ENCODE measurements at regions not wholly inside any gene's neighbourhood (a gene's known extent, or its start where the extent isn't known, plus 50 kb on each side); places are given as distances from the start of the nearest gene placed in this dataset.

DNA sequence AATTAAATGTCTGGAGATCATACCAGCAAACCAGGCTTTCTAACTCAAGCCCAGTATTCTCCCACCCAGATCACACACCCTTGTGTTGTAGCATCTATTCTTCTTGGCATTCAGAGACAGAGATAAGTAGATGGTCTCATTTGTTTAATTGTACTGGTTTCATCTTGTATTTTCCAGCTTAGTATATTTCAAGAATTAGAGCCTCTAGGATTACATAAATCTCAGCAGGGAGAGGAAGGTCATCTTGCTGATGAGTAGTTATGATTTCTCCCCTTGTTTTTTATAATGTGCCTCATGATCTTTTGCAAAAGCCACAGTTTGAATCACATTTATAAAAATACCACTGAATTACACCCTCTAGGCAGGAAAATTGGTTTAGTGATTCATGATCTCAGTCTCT, 106.6 kb upstream of the NRSN1 start:
- ChIA-PET CTCF (no interaction called here), POLR2A (no interaction called here)
- H3K4me3 ChIP-seq (ENCODE audit: low read depth, low read length): no peak overlapping the region
- TF ChIP-seq, protein P1, sequence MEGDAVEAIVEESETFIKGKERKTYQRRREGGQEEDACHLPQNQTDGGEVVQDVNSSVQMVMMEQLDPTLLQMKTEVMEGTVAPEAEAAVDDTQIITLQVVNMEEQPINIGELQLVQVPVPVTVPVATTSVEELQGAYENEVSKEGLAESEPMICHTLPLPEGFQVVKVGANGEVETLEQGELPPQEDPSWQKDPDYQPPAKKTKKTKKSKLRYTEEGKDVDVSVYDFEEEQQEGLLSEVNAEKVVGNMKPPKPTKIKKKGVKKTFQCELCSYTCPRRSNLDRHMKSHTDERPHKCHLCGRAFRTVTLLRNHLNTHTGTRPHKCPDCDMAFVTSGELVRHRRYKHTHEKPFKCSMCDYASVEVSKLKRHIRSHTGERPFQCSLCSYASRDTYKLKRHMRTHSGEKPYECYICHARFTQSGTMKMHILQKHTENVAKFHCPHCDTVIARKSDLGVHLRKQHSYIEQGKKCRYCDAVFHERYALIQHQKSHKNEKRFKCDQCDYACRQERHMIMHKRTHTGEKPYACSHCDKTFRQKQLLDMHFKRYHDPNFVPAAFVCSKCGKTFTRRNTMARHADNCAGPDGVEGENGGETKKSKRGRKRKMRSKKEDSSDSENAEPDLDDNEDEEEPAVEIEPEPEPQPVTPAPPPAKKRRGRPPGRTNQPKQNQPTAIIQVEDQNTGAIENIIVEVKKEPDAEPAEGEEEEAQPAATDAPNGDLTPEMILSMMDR (IDR thresholded peaks at IDR 0.05; ENCODE audit: insufficient read depth, low read length, missing control alignments): no peak
- no peak for DNase-seq (ENCODE audit: low read depth, low spot score)

DNA sequence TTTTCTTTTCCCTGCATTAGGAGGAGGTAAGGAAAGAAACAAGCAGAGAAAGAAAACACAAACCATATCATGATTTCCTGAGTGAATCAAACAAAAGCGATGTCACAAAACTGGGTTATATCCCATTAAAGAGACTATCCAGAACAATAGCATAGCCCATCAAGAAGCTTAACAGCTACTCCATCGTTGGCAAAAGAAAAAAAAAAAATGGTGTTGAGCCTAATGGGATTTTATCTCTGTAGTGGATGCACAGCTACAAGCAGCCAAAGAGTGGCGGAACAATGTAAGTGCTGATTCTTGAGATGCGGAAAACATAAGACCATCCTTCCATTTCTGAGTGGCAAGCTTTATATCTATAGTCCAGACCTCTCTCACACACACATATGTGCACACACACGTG, 106.2 kb upstream of the NRSN1 start:
- H3K4me3 ChIP-seq (ENCODE audit: low read depth, low read length): no peak overlapping the region
- POLR2A ChIA-PET: no interaction called here
- TF ChIP-seq, protein P1 (IDR thresholded peaks at IDR 0.05; ENCODE audit: insufficient read depth, low read length, missing control alignments): no peak
- CTCF ChIA-PET: no interaction called here
- DNase-seq (ENCODE audit: low read depth, low spot score): no peak

DNA sequence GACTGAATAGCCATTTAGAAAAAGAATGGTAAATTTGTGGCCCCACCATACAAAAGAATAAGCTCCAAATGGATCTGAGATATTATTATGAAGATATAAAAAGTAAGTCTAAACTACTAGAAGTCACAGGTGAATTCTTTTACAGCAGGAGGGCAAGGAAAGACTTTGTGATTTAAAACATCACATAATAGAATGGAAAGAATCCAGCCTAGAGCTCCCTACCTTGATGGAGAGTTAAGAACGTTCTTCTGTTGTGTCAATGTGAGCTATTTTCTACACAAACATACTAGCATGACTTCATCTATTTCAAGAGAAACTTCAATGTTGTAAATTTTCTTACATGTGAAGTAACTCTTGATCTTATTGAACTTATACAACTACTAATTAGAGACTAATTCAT, 100.0 kb upstream of the NRSN1 start:
- no peak for DNase-seq (ENCODE audit: low read depth, low spot score)
- H3K4me3 ChIP-seq (ENCODE audit: low read depth, low read length): no peak overlapping the region
- POLR2A ChIA-PET: no interaction called here
- TF ChIP-seq, protein P1 (IDR thresholded peaks at IDR 0.05; ENCODE audit: insufficient read depth, low read length, missing control alignments): no peak
- CTCF ChIA-PET: no interaction called here

DNA sequence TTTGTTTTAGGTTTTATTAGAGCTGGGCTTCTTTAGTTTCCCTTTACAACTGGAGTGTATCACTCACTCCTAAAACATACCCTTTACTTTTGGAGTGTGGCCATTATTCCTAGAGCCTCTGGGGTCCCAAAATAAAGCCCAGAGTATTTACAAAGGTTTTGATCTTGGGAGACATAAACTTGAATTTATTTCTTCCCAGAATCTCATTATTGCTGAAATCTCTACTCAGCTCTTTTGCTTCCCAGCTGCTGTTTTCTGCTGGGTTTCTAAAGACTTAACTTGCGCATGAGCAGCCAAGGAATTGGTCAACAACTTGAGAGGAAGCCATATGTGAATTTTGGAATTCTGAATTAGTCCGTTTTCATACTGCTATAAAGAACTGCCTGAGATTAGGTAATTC, 94.5 kb upstream of the NRSN1 start:
- CTCF ChIA-PET: no interaction called here
- POLR2A ChIA-PET: no interaction called here
- TF ChIP-seq, protein P1 (IDR thresholded peaks at IDR 0.05; ENCODE audit: insufficient read depth, low read length, missing control alignments): no peak
- DNase-seq (ENCODE audit: low read depth, low spot score): no peak
- no peak overlapping the region for H3K4me3 ChIP-seq (ENCODE audit: low read depth, low read length)

DNA sequence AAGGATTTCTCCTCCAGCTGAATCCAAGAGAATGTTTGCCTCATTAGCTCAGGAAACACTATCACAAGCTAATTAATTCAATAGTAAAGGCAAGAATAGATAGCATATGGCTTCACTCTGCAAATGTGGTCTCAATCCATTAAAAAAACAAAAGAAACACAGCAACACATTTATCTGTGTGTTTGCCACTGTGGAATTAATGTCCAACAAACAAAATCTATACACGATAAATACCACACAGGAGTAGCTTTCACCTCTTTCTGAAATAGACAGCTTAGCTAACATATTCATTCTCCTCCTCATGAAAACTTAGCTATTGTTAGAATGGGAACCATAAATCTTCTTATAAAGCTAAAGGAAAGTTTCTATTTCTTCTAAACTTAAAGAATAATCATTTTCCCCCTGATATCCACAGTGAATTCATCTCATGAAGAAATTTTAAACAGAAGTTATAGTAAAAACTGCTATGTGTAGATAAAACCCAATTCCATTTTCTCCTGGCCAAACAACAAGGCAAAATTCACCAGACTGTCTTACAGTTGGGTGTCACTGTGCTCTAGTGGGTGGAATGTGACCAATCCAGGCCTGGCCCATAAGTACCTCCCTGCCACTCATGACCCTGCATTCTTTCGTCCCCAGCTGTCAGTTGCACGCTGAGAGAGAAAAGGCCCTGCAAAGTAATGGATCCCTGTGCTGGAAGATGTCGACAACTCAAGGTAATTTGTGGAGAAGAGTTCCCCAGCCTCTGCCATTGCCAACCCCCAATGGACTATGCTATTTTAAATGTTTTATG, 92.9 kb upstream of the NRSN1 start:
- ChIA-PET POLR2A (no interaction called here), CTCF (no interaction called here)
- H3K4me3 ChIP-seq (ENCODE audit: low read depth, low read length): no peak overlapping the region
- DNase-seq (ENCODE audit: low read depth, low spot score): no peak
- TF ChIP-seq, protein P1 (IDR thresholded peaks at IDR 0.05; ENCODE audit: insufficient read depth, low read length, missing control alignments): no peak

DNA sequence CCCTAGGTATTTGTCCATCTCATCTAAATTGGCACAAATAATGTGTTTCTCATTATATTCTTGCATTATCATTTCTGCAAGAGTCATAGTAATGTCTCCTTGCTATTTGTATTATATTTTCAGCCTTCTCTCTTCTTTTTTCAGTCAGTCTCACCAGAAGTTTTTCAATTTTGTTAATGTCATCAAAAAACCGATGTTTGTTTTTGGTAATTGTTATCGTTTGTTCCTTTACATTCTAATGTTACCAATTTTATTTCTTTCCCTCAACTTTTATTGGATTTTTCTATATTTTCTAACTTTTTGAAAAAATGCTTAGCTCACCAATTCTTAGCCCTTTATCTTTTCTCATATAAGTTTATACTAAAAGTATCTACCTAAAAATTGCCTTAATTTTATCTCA, 82.2 kb upstream of the NRSN1 start:
- H3K4me3 ChIP-seq (ENCODE audit: low read depth, low read length): no peak overlapping the region
- no peak for DNase-seq (ENCODE audit: low read depth, low spot score)
- ChIA-PET CTCF (interaction anchor here (0.6 kb wide), 1 partner anchor 1834 kb away, joined by 3 read pairs; no protein-coding TSS in a partner anchor), POLR2A (no interaction called here)
- TF ChIP-seq, protein P1 (IDR thresholded peaks at IDR 0.05; ENCODE audit: insufficient read depth, low read length, missing control alignments): no peak
